ENCODE measurements at regions not wholly inside any gene's neighbourhood (a gene's known extent, or its start where the extent isn't known, plus 50 kb on each side); places are given as distances from the start of the nearest gene placed in this dataset.
"Not testable (repeated sequence)": the region's sequence is repeated elsewhere in the genome, so short reads cannot be mapped to it uniquely, and the experiment has no call there.

DNA sequence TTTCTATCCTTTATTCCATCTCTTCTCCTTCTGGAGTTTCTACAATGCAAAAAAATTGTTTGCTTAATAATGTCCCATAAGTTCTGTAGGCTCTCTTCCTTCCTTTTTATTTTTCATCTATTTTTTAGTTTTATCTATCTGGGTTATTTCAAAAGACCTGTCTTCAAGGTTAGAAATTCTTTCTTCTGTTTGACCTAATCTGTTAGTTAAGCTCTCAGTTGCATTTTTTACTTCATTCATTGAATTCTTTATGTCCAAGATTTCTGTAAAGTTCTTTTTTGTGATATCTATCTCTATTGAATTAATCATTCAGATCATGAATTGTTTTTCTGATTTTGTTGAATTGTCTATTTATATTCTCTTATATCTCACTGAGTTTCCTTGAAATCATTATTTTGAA, 145.9 kb upstream of the TLE4 start:
- DNase-seq = no peak

DNA sequence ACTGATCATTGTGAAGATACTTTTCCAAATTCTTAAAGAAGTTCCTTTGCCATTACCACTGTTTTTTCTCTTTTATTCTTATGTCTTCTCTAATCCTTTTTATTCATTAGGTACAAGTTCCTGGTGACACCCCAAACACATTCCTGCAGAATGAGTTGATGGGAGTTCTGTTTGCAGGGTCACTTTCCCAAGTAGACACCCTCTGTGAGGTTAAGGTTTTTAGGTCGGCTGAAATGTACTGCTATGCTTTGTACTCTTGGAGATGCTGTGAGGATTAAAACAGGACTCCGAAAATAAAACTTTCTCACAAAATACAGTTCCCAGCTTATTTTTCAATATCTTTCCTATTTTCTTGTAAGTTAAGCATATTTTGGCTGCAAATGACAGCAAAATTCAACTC, 143.3 kb upstream of the TLE4 start:
- no peak for DNase-seq

DNA sequence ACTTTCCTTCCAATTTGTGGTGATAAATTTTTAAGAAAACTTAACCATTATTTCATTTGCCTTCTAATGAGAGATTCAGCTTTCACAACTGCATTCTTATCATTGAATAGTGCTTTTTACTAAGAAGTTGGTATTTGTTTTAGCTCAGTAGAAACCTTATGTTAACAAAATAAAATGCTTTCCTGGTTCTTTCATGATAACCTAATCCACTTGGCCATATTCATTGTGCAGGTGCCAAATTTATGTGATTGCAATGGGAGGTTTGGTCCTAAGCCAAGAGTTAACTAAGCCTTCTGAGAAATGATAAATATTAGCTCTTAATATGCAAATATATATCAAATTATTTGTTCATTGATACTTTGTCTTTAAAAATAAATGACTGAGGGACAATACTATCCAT, 141.1 kb upstream of the TLE4 start:
- DNase-seq = no peak

DNA sequence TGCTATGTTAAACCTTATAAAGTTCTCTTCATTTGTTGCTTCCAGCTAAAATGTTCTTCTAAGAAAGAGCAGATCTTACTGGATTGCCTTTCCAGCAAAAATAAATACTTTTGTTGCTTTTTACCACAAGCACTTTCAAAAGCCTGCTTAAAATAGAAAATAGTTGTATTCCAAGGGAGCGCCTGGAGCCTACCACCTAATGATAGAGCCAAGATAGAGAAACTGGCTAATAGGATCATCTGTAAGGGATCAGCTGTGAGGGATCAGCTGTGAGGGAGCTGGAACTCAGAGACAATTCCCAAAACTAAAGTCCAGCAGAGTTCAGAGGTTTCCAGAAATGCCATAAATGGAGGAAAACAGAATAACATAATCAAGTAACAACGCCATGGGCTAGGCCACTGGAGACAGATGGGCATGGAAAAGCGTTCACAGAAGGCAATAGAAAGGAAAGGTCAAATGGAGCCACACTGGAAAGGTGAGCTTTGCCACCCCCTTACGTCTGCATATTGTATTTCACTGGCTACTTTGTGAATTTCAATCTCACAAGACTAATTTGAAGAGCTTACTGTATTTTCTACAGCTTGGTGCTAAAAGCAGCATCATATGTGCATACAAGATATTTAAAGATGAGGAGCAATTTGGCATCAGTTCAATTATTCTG, 140.6 kb upstream of the TLE4 start:
- DNase-seq = no peak

DNA sequence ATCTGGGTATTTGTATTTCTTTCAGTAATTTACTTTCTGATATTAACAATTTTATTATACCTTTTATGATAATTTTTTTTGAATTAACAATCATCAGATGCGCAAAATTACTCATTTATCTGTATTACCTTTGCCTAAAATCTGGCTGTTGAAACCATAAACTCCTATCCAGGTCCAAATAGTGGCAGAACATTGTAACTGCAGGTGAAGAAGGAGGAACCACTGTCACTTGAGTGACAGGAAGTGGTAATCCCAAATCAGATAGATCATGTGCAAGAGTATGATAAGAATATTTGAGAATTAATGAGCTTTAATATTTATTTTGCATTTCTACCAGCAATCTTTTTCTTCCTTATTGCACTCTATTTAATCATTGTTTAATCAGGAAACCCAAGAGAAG, 139.3 kb upstream of the TLE4 start:
- DNase-seq = no peak

DNA sequence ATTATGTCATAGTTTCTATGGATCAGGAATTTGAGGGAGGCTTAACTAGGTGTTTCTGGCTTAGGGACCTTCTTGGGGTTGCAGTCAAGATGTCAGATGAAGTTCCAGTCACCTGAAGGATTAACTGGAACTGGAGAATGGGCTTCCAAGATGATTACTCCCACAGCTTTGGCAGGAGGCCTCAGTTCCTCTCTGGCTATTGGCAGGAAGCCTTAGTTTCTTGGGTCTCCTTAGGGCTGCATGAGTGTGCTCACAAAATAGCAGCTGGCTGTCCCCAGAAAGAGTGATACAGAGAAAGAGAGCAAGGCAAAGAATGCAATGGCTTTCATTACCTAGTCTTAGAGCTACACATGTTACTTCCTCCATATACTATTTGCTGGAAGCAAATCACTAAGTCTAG, 138.1 kb upstream of the TLE4 start:
- no peak for DNase-seq

DNA sequence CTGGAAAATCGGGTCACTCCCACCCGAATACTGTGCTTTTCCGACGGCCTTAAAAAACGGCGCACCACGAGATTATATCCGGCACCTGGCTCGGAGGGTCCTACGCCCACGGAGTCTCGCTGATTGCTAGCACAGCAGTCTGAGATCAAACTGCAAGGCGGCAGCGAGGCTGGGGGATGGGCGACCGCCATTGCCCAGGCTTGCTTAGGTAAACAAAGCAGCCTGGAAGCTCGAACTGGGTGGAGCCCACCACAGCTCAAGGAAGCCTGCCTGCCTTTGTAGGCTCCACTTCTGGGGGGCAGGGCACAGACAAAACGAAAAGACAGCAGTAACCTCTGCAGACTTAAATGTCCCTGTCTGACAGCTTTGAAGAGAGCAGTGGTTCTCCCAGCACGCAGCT, 132.5 kb upstream of the TLE4 start:
- DNase-seq = not testable (repeated sequence)

DNA sequence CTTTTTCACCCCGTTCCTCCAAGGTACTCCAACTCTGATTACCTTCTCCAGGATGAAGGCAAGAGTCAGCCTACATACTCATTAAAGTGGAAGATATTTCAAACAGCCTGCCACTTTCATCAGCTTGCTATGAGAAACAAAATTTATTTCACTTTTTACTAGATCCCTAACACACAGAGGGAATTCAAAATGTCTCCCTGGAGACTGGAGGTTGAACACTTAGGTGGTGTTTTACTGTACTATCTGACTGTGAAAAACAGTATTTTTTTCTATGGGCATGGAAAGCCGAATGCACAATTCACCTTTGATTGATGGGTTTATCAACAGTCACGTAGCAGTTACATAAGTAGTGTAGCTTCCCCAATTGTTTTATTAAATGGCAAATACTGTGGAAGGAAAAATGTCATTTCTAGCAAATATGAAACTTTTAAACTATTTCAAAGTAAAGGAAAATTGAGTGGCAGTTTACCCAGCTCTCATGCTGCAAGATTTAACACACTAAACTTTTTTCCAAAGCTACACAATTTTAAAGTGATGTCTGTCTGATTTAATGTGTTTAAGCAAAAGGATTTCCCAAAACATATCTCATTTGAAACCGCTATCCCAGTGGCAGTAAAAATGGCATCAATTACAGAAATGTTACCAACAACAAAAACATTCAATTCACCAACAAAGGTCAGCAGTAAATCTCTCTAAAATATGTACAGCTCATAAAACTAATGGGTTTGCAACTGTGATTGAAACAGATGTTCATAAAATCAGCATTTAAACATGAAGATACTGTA, 125.0 kb upstream of the TLE4 start:
- no peak for DNase-seq

DNA sequence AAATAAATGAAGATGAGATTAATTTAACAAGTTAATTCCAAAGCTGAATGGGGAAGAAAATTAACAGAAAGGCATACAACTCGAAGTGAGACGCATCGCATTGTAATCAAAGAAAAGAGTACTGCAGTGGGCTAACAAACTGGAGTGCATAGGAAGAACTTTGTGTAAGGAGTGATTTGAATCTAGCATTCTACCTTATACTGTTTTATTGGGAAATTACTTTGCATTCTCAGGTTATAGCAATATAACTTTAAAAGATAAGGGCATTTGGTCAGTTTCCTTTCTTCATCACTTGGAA, 124.5 kb upstream of the TLE4 start:
- DNase-seq = no peak

DNA sequence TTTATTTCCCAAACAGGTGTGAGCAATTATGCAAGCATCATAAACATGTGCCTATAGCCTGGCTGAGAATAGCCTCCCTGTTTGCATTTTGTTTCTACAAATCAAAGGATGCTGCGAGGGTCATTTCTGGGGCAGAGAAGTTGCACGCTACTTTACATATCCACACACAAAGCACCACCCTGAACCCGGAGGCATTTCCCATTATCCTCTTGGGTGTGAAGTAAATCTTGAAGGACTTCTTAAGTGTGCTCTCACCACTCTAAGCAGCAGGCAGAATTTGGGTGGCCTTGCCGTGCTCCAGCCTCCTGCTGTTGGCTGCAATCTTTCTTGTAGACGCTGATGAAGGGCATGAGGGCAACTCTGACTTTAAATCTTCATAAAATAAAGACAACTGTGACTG, 124.0 kb upstream of the TLE4 start:
- DNase-seq = no peak

DNA sequence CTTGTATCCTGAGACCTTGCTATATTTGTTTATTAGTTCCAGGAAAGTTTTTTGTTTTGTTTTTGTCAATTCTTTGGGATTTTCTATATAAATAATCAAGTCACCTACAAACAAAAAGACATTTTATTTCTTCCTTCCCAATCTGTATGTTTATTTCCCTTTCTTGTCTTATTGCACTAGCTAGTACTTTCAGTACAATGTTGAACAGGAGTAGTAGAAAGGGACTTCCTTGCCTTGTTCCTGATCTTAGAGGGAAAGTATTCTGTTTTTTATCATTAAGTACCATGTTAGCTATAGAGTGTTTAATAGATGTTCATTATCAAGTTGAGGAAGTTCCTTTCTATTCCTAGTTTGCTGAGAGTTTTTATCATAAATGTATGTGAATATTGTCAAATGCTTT, 119.5 kb upstream of the TLE4 start:
- no peak for DNase-seq

DNA sequence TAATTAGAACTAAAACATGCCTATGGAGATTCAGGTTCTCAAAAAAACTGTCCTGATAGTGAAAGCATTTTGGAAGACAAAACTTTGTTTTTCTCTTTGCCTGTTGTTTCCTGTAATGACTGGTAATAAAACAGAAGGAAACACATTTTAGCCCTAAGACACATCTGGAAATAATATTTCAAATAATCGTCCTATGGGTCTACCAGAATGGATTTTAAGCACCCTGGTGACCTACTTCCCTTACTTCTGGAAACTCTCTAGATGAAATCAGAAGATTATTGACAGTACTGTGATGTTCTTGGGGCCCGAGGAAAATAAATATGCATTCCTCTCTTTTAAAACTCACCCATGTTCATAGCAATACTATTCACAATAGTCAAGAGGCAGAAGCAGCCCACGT, 110.1 kb upstream of the TLE4 start:
- no peak for DNase-seq

DNA sequence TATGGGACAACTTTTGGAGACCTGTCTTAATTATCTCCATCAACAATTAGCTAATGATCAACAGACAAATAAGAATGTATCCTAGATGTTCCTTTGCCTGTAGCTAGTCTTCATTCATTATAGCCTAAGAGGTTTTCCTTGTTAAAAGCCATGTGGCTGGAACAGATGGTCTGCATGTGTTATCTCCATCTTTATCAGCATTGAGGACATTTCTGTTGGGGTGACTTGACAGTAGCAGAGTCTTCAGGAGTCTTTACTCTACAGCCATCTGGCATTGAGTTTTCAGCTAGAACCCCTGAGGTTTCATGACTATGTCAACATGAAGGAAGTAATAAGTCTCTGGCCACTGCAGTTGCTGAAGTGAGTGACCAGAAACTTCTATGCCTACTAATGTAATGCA, 106.6 kb upstream of the TLE4 start:
- no peak for DNase-seq

DNA sequence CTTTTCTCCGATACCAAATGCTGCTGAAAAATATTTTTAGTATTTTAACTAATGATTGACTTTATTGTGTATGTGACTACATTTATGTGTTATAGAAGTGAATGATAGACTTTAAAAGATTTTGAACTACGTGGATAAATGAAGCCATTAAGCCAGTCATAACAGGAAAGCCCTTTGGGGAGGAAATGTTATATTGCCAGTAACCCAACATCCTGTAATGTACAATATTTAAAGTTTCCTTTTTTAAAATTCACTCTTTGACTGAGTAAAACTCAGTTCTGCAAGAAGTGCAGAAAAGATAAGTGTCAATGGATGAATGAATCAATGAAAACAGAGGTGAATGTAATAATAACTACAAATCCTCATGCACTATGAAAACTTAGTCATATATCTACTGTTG, 102.6 kb upstream of the TLE4 start:
- no peak for DNase-seq

DNA sequence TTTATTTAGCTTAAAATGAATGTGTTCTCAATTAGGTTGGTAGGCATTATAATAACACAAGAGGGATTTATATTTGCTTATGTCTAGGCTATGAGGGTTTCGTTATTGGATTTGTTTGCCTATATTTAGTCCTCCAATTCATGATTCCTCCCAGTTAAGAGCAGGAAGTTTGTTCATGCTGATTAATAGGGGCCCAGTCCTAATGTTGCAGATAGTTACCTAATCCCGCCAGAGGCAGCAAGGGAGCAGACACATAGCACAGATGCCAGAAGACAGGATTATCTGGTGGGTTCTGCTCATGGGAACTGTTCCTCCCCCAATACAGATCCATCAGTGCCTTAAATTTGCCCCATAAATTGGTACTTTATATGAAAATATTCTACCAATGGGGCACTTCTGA, 100.8 kb upstream of the TLE4 start:
- no peak for DNase-seq

DNA sequence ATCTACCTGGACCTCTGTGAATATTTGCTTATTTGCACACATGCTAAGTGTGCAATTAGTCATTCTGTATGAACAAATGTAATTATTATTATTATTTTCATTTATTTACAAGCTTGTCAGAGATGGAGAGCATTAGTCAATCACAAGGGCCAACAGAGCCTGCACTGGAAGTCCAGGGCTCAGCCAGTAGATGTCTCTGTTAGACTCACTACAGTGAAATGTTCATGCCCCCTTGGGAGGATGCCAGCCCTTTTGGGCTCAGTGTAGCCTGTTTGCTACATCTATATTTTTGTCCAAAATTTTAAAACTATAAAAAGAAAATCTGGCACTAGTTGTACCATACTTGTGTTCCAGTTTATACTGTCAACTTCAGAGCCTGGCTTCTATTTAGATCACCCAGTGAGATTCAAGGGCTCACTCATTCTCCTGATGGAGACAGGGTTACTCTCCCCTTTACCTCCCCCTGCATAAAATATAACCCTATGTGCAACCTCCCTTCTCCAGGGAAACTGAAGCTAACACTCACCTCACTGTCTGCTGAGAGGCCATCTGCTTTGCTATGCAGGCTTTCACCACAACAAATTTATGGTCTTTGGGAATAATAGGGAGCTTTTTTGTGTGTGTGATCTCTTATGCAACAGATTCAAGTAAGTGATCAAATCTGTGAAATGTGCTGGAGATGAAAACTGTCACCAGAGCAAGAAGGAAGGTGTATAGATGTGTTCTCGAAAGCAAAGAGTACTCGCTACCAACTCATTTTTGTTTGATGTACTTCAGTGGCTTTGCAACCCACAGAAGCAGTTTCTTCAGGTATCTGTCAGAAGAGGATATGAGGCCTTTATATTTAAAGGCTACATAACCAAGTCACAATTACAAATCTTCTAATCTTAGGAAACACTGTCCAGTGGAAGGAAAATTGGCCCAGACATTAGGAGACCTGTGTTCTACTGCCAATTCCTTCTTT, 99.9 kb upstream of the TLE4 start:
- DNase-seq = no peak

DNA sequence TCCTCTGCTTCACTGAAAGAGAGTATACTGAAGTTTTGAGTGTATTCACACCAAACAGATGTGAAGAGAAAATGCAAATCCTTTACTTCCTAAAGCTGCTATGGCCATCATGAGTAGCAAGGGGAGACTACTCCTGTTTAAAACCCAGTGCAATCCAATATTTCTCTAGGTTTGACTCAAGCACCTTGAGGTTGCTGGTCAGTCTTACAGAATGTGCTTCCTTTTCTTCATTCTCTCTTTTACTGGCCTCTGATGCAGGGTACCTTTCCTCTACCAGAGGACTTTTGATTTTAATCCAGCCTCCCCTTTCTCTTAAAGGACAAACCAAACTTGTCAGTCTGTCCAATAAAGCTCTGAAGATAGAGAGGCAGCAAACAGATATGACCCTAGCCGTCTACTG, 98.1 kb upstream of the TLE4 start:
- DNase-seq = no peak

DNA sequence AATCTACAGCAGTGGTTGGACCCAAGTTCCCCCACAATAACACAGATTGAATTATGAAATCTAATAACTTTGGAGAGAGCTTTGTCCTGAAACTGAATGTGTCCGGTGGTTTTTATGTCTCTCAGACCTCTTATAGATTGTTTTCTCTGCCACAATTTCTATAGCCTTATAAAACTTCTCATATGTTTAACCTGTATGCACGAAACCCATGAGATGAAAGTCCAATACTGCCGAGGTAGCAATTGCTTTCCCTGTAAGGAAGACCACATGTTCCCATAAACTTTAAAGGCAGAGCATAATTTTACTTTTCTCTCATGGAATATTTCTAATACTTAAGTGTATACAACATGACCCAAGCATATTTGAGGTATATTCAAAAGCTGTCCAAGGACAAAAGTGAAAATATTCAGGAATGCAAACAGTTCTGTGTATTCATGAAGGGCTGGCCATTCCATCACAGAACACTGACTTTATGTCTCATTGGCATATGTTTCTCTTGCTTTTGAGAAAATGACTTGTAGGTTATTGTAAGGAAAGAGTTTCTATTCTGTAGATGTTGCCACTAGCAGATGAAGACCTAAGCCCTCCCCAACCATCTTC, 94.4 kb upstream of the TLE4 start:
- no peak for DNase-seq

DNA sequence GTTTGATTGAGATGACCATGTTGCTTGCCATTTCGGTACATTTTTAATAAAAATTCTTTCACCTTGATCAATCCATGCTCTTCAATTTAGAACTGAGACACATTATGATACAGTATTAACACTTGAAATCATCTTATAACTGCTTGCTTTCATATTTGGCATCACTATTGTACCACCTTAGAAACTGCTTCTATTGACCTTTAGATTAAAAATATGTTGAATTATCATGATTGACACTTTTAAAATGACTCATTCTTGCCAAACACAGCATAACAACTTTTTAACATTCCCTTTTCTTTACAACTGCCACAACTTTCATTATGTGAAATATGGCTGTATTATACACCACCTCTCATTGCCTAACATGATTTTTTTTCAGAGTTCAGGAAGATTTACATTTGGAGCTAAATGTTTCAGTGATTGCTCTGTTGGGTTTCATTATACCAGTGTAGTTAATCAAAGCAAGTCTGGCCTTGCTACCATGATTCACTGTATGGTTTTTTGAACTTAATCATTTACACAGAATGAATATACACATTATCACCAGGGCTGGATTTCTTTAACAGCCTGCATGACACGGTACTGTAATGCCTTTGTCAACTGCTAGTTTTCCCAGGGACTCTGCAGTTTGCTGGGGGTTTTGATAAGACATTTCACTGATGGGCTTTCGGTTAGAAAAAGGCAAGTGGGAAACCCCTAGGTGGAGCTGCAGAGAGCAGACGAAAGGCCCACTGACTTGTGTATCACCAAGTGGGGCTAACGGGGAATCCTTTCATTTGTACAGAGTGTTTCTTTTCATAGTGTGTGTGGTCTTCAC, 93.6 kb upstream of the TLE4 start:
- peak; percentile 13 for DNase-seq

DNA sequence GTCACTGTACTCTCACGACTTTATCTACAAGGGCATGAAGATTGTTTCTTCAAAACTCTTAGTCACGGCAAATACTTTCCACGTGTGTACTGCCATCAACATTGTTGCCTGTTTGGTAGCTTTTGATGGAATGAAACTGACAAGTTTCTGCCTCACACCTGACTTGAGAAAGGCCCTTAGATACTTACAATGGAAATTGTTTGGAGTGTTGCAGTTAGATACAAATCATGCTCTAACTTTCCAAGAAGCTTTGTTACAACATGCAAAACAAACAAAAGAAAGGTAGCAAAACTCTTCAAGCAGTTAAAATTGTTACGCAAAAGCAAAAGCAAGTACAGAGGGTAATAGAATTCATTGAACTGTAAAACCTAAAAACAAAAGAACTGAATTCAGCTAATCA, 91.1 kb upstream of the TLE4 start:
- DNase-seq = no peak

DNA sequence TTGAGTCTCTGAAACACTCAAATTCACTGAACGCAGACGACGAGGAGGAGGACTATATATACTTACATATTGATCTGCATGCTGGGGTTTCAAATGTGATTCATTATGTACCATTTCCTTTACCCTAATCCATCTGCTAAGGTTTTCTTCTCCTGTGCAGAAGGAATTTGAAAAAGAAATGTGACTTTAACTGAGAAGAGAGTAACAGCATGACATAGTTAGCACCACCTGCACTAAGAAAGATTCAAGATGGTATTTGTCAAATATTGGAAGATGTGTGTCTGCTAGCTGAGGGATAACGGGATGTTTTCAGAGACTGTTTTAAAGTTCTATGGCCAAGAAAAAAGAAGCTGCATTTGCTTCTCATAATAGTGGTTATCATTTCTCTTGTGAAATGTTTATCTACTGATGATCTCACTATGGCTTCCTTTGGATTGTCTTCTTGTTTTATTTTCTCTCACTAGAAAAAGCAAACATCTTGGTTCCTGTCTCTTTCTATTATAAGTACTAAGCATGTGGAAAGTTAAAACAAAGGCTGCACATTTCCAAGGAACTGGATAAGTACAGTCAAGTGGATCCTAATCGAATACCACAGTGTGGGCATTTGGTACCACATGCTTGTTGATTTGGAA, 89.8 kb upstream of the TLE4 start:
- DNase-seq = no peak

DNA sequence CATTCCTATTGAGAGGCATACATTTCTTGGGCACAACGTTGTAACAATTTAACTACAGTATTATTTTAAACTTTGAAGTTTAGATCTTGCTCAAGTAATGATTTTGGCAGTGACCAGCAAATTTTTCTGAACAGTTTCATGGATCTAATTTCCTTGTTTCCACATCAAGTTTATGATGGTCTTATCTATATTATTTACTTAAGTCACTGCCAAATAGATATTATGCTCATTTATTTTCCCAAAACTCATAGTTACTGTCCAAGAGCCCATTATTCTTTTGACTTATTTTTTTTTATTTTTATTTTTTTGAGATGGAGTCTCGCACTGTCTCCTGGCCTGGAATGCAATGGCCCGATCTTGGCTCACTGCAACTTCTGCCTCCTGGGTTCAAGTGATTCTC, 86.5 kb upstream of the TLE4 start:
- DNase-seq = no peak
